DMS153 treated with DMSO at 0.1 percent for 48 hours (cell line): ENCODE measurements at regions not wholly inside any gene's neighbourhood (a gene's known extent, or its start where the extent isn't known, plus 50 kb on each side); places are given as distances from the start of the nearest gene placed in this dataset.

Experiments
- DNase-seq: peaks from one replicate; lab custom pipeline; 2025; ENCODE audit not compliant: unreplicated experiment; lab: John Stamatoyannopoulos, UW

DNA sequence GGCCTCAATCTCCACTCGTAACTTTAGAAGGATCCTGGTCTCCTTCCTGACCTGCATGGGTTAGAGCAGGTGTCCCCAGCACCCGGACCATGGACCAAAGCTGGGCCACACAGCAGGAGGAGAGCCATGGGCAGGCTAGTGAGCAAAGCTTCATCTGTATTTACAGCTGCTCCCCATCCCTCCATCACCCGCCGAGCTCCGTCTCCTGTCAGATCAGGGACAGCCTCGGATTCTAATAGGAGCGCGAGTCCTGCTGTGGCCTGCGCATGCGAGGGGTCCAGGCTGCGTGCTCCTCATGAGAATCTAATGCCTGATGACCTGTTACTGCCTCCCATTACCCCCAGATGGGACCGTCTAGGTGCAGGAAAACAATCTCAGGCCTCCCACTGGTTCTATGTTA lies 297.7 kb upstream of the SALL3 start:
- DNase-seq = no peak

DNA sequence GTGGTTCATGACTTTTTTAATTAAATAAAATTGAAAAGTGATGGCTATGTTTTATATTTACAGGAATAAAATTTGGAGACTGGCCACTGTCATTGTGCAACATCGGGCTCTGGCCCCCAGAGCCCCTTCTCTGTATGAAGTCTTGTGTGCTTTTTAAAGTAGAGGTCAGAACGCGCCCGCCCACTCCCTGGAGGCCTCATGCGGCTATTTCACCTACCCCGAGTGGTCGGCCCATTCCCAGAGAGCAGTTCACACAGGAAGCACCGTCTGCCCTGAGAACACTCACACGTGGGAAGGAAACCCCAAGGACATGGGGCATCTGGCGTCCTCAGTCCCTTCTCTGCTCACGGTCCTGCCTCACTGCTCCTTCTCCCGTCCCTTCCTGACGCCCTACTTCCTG lies 296.9 kb upstream of the SALL3 start:
- no peak for DNase-seq

DNA sequence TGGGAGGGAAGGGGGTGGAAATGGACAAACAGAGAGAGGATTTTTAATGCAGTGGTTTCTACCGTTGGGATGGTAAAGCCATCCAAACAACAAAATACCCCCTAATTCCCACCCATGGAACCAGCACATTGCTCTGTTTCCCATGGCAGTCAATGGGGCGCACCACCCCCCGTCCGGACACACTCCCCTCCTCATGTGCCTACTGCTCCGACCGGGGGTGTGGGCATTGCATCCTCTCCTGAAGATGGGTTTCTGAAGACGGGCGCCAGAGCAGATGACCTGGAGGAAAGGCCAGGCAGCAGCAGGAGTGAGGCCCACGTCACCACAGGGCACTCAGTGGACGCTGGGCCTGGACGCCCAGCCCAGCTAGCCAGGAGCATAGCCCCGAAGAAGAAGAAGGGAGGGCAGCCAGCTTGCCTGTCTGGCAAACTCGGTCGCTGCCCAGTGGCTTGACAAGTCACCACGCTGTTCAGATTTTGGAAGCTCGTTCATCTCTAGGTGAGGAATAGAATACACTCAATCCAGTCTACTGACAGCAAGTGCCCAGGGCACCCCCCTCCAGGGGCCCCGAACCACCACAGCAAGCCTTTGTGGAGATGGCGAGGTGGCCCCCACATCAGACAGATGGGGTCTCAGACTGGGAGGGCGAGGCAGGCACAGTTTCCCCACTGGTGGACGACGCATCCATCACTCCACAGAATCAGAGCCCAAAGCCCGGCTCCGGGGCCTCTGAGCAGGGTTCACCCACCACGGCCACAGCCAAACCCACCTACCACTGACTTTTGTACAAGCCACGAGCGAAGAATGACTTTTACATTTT lies 296.2 kb upstream of the SALL3 start:
- DNase-seq = no peak

DNA sequence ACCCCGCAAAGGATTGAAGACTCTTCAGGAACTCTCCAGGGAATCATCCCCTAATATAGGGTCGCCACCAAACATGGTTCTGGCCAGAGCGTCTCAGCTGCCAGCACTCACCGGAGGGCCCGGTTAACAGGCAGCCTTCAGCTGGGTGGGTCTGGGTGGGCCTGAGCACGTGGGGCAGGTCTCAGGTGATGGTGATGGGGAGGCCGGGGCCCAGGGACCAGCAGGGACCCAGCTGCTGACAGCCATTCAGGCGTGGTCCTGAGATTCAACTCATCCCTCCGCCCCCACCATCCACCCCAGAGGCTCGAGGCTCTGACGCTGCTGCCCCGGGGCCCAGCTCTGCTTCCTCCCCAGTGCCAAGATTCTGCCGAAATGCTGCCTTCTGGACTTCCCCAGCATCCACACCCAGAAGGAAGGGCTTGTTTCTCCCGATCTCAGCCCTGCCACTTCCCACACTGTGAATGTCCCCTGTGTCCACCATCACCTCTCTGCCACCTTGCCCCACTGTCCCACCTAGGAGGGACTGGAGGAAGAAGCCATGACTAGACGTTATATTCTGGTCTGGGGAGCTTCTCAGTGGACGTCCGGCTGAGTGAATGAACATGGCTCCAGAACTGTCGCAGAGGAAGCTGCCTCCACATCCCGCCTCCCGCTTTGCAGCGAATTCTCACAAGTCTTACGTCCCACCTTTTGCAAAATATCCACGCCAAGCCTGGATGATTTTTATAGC lies 294.2 kb upstream of the SALL3 start:
- DNase-seq = no peak

DNA sequence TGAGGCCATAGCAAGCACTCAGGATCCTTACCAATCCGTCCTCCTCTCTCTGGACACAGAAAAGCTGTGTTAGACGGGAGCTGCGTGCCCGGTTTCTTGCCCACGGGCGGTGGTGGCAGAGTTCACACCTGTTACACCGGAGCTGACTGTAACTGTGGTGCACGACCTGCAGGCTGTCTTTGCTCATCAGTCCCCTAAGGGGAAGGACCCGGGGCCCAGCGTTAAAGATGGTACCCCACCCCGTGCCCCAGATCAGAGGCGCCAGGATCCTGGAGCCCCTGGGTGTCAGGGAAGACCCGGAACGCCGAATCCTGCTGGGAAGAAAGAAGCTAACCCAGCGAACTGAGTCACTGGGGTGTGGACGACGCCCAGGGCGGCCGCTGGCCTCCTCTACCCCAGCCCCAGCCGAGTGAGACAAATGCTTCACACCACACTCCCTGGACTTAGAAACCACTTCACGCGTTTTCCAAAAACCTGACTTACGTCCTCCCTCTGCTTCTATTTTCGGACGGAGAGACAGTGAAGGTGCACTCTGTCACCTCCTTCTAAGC lies 293.6 kb upstream of the SALL3 start:
- no peak for DNase-seq

DNA sequence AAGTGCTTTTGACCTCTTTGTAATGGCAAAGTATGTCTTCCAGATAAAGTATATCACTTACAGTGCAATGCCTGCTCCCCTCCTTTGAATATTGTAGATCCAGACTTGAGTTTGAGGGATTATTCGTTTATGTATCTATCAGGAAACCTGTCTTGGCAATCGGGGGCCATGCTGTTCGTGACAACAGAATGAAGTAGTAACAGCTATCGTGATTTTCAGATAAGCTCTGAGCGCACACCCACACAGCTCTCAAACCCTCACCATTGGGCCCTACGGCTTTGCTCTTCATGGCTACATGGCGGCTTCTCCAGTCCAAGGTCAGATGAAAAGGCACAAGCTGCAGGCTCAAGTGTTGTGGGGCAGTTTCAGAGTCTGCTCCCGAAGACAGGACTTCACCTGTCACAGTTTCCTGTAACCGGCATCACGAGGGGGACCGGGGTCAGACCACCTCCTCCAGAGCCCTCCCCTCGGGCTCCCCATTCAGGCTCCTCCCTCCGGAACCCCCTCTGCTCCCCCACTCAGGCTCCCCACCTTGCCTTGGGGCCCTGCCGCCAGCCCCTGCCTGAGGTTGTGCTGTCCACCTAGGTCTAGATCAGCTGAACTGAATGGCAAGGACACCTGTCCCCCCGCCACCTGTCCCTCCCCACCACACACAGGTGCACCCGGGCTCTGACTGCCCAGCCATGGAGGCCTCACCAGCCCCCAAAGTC lies 292.5 kb upstream of the SALL3 start:
- DNase-seq = no peak

DNA sequence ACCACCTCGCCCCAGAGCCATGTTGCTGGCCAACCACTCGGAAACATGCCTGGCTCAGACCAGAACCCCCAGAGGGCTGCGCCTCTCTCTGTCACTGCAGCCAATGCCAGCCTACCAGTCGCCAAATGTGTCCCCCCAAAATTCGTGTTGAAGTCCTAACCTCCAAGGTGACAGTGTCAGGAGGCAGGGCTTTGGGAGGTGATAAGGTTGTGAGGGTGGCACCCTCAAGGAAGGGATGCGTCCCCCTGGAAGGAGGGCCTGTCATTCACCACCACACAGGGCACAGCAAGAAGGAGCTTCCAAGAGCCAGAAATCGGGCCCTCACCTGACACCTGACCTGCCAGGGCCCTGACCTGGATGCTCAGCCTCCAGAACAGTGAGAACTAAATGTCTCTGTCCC lies 291.9 kb upstream of the SALL3 start:
- no peak for DNase-seq

DNA sequence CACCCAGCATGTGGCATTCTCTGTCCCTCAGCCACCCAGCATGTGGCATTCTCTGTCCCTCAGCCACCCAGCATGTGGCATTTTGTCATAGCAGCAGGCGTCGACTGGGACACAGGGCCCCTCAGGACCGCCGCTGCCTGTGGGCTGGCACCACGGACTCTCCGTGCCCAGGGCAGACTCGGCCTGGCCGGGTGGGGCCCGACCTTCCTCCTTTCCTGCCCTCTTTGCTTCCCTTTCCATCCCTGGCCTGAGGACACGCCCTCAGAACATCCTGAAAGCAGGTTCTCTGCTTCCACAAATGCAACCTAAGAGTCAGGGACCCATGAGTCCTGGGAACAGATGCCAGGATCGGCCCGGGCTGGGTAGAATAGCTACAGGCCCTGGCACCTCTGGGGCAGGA lies 291.4 kb upstream of the SALL3 start:
- DNase-seq = no peak

DNA sequence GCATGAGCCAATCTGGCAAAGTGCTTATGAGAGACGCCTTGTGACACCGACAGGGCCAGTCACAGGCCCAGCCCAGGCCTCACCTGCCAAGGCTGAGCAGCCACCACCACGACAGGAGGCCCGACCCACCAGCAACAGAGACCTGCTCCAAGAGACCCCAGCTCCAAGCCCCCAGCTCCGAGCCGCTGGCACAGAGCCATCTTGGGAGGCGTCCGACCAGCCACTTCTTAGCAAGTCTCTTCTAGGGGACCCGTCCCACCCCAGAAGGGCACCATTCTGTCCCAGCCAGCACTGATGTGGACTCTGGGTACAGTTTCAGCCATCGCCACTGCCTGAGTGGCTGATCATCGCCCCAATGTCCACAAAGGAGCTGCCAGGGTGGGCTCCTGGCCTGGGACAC lies 290.7 kb upstream of the SALL3 start:
- no peak for DNase-seq

DNA sequence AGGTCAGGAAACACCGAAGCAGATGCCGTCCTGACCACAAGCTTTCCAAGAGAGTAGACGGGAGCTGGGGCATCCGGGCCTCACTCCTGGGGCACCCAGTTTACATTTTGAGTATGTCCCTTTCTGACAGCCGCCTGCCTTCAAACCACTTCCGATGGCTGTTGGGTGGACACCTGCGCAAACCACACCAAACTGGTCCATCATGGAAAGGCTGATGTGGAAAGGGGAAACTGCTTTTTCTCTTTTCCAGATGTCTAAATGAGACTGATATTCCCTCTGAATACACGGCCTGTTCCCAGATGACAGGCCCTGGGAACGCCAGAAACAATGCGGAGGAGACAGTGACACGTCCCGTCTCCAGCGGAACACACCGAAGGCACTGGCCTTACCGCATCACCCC lies 290.0 kb upstream of the SALL3 start:
- no peak for DNase-seq

DNA sequence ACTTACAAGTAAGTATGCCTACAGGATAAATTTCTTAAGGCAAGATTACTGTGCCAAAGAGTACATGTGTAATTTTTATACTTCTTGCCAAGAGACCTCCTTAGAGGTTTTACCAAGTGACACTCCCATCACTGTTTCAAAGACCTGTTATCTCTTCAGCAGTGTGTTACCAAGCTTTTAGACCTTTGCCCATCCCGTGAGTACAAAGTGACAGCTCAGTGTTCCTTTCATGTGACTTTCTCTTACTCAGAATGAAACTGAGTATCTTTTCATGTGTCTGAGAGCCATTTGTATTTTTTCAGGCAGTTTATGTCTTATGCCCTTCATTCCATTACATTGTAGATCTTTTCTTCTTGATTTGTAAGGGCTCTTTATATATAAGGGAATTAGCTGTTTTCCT lies 287.5 kb upstream of the SALL3 start:
- no peak for DNase-seq

DNA sequence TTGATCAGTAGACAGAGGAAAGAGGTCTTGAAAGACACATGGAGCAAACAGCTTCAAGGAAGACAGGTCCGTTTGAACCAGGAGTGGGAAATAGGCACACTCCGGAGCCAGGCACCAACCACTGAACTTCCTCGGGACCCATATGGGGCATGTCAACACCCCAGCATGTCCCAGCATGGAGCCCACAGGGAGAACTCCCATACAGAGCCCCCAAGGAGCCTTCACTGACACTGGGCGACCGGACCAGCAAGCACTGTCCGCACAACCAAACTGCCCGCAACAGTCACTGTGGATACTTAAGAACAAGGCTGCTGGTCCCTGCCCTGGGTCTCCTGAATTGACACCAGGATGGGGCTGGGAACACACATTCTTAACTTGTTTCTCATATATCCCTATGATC lies 286.2 kb upstream of the SALL3 start:
- no peak for DNase-seq

DNA sequence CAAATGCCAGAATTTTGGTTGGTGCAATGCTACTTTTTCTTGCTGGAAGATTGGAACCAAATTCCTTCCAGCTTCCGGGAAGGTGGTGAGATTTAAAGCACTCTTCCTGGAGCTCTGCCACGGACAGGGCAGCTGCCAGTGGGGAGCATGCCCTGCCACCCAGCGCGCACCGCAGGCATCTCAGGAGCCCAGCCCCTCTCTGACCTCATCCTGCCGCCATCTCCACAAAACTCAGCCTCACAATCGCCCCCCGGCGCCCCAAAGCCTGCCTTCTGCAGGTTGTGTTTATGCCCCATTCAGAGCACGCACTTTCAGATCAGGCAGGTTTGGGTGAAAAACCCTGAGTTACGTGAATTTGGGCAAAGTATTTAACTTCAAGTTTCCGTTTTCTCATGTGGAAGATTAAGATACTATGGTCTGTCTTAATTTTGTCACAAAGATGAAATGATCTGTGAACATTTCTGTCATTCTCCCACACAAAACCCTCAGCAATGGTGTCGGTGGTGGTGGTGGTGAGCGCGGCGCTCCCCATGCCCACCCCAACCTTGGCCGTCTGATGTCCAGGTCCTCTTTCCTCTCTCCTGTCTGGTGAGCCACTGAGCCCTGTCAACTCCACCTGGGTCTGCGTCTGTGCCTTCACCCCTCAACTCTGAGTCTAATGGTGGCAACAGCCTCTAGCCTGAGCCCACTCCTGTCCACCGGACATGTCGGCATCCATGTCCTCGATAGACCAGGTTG lies 282.8 kb upstream of the SALL3 start:
- DNase-seq = no peak

DNA sequence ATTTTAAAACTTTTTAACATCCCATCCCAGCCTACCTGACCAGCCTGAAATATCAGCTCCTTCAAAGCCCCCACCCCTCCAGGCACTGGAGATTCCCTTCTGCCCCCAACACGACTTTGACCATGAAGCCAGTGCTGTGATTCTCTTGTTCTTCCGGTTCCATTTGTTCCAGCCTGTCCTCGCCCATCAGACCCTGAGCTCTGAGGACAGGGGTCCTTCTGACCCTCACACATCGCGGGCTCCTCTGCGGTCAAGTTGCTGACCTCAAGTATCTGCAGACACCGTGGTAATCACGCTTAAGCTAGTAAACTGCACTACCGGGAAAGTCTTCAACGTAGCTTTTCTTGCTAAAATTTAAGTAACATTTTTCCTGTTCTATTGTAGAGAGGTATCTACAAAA lies 282.2 kb upstream of the SALL3 start:
- no peak for DNase-seq

DNA sequence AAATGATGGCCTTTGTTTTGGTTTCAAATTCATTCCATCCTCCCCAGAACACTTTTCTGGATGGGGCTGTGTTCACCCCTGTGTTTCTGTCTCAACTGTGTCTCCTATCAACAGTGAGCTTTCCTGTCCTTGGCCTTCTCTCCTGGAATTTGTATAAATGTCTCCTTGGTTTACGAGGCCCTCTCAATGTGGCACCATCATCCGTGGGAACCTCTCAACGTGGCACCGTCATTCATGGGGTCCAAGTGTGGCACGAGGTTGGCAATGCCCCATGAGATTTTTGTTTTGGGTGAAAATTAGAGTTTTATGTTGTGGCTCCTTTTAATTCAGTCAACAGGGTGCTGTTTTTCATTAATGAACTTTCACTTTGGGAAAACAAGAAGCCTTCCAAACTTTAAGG lies 280.7 kb upstream of the SALL3 start:
- DNase-seq = no peak

DNA sequence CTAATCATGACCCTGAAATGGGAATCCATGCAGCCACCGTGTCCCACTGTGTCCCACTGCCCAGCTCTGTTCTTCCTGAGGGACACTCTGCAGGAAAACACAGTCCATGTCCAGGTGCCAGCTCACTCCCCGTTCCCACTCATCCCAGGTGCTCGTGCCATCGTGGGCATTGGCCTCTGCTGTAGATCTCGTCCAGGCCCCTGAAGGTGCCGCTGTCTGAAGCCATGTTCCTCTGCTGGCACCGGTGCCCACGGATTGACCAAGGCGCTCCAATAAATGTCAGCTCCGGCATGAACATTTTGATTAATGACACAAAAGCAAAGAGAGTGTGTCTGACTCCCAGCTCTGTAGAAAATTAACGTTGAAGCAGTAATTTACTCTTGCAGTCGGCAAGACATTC lies 280.1 kb upstream of the SALL3 start:
- DNase-seq = no peak

DNA sequence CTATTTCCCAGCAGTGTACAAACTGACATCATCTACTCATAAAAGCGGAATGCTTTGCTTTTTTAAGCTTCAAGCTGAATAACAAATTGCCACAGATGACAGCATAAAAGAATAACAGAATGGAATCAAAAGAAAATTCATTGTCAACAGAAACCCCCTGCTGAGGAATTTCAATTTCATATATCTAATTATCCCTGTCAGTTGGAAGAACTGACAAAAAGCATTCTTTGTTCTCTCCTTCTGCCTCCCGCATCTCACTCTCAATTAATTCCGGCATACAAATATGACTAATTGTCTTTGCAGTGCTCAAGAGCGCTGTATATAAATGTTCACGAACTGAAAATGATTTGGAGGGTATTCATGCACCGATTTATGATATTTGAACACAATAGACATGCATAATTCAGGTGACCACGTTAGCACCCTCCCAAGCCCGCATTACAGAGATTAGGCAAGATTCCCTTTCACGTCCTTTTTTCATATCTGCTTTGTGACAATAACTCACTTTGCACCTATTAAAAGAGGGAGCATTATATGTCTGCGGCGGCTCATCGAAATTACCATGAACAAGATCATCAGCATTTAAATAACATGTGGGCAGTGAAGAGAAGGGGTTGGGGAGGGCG lies 277.7 kb upstream of the SALL3 start:
- DNase-seq = no peak

DNA sequence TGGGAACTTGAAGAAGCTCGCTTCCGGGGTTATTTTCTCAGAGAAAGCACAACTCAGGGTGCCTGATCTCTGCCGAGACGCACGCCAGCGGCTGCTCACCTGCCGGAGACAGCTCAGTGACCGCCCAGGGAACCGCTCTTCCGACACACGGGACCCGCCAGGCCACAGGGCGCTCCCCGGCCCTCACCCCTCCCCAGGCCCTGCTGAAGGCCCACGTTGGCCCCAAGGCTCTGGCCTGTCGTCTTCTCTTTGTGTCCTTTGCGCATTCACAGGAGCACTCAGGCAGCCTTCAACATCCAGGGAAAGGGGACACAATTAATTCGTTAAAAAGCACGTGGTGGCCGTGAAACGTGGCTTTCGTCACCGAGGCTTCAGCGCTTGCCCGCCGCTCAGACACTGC lies 276.3 kb upstream of the SALL3 start:
- DNase-seq = no peak

DNA sequence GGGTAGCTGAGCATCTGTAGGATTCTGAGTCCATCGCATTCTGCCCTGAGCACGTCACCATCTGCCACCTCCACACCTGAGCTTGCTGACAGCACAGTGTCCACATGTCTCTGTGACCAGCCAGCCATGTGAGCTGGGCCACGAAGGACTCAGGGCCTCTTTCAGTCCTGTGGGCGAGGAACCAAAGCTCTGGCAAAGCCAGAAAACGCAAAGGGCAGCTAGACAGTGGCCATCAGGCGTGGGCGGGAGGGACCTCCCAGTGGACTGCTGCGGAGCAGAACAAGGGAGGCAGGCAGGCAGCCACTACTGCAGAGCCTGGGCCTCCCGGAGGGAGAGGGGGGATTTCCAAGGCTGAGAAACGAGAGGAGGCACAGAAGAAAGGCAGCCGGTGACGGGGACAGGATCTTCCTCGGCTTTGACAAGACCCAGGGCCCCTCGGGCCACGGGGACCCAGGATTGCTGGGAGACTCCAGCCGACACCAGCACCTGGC lies 274.6 kb upstream of the SALL3 start:
- no peak for DNase-seq

DNA sequence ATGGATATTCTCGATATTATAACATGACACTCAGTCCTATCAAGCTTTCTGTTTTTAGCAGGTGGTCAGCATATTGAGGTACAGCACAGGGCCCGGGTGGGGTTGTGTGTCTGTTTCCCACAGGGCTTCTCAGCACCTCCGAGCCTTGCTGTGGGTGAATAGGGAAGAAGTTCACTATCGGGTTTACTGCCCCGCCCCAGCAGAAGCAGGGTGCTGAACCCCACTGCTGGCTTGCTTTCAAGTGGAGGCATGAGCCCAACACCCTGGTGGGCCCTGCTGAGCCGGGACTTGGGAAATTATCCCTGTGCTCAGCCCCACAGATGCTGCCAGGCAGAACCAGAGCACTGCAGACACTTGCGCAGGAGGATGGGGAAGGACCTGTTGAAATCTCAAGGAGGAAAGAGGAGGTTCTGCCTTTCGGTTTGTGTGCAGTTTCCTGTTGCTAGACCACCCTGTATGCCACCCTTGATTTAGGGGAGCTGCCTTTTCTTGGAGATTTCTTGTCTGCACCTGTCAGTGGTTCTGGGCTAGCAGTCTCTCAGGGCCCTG lies 270.3 kb upstream of the SALL3 start:
- DNase-seq = no peak
